Caco-2 (cell line): ENCODE measurements at regions not wholly inside any gene's neighbourhood (a gene's known extent, or its start where the extent isn't known, plus 50 kb on each side); places are given as distances from the start of the nearest gene placed in this dataset.

Source experiments
- BruUV-seq: library from RNA; stranded (reverse); fragments of 400-500 nt; replicated peaks from 2 replicates; lab custom pipeline; 2021; lab: Mats Ljungman, UMichigan
- CTCF ChIA-PET: fragments of 300-600 bp; sonication (Branson Sonifier 250); formaldehyde crosslinking; loops from one replicate; lab custom pipeline; 2022; ENCODE audit warnings: antibody characterized with exemption; lab: Charles Lee
- POLR2A ChIA-PET: fragments of 300-600 bp; sonication (Branson Sonifier 250); formaldehyde crosslinking; loops from one replicate; lab custom pipeline; 2022; ENCODE audit warnings: antibody characterized with exemption; lab: Charles Lee
- DNase-seq, 2 experiments: peaks; one replicate each; pipeline versions ENCODE4 v3.0.0 to v3.0.0-alpha.2; 2020 to 2022
- H3K27me3 ChIP-seq: replicated peaks from 2 replicates; pipeline ENCODE4 v1.6.0; 2011; ENCODE audit warnings: low read length; ENCODE audit not compliant: control insufficient read depth, insufficient read depth
- H3K36me3 ChIP-seq: 2 replicates; pipeline ENCODE4 v1.5.1; 2011; ENCODE audit warnings: low read length; ENCODE audit not compliant: control insufficient read depth, insufficient read depth
- H3K4me1 ChIP-seq: fragments of 250-450 bp; sonication (Bioruptor Pico); 2 replicates; pipeline ENCODE4 v1.5.1; 2020; ENCODE audit warnings: mild to moderate bottlenecking
- H3K4me3 ChIP-seq: 2 replicates; pipeline ENCODE4 v1.5.1; 2011; ENCODE audit warnings: low read depth, mild to moderate bottlenecking, control low read depth, low read length
- H3K9me3 ChIP-seq: fragments of 250-450 bp; sonication (Bioruptor Pico); 2 replicates; pipeline ENCODE4 v1.5.1; 2020; ENCODE audit warnings: mild to moderate bottlenecking, moderate library complexity
- H3K27ac Mint-ChIP-seq: one replicate; pipeline ENCODE4 v1.8.0; 2022; ENCODE audit warnings: mixed read lengths; ENCODE audit not compliant: unreplicated experiment
- H3K27me3 Mint-ChIP-seq: one replicate; pipeline ENCODE4 v1.8.0; 2022; ENCODE audit warnings: mixed read lengths; ENCODE audit not compliant: insufficient read depth, unreplicated experiment
- H3K36me3 Mint-ChIP-seq: one replicate; pipeline ENCODE4 v1.8.0; 2022; ENCODE audit warnings: mild to moderate bottlenecking, mixed read lengths; ENCODE audit not compliant: insufficient read depth, unreplicated experiment
- H3K4me1 Mint-ChIP-seq: one replicate; pipeline ENCODE4 v1.8.0; 2022; ENCODE audit warnings: low read depth, mixed read lengths; ENCODE audit not compliant: unreplicated experiment
- H3K4me3 Mint-ChIP-seq: one replicate; pipeline ENCODE4 v1.8.0; 2022; ENCODE audit warnings: mild to moderate bottlenecking, moderate library complexity, mixed read lengths; ENCODE audit not compliant: unreplicated experiment
- H3K9me3 Mint-ChIP-seq: one replicate; pipeline ENCODE4 v1.8.0; 2022; ENCODE audit warnings: mixed read lengths; ENCODE audit not compliant: unreplicated experiment
- CTCF ChIP-seq, 2 experiments: fragments of 200-600 bp in 1 of 2; IDR thresholded peaks; 1 replicate in 1 of 2; 2 replicates in 1 of 2; pipeline versions ENCODE4 v1.5.1 to v1.8.0; 2011 to 2022; ENCODE audit warnings: antibody characterized with exemption in 1 of 2, control low read depth in 1 of 2, inconsistent platforms in 1 of 2, low read depth in 1 of 2, low read length in 1 of 2, mild to moderate bottlenecking in 1 of 2, moderate library complexity in 1 of 2; ENCODE audit not compliant: insufficient read depth in 1 of 2, severe bottlenecking in 1 of 2, unreplicated experiment in 1 of 2
- intact Hi-C: fragments of 100-400 bp; cut with micrococcal nuclease; formaldehyde crosslinking; loops from one replicate; pipeline ENCODE4 v1.10.0; 2022; ENCODE audit not compliant: unreplicated experiment

- intact Hi-C loops = no loop called here
- no peaks in the 10 kb centered on the region for H3K36me3 ChIP-seq
Observed at GRCh38 chr16:66212428-66212827, 154.1 kb upstream of the CDH5 start.

GRCh38 chr16:66211651-66212050 lies 154.8 kb upstream of the CDH5 start:
- no peaks in the 10 kb centered on the region for H3K9me3 Mint-ChIP-seq
- Histone ChIP-seq H3K4me3 (no peak overlapping the region), H3K27me3 (no peaks in the 10 kb centered on the region; the same call in 1 of the 2 replicates), H3K9me3 (no peaks in the 10 kb centered on the region), H3K36me3 (no peaks in the 10 kb centered on the region), H3K4me1 (no peaks in the 10 kb centered on the region)
- no TSS peak for BruUV-seq
- H3K4me1 Mint-ChIP-seq = no peaks in the 10 kb centered on the region
- intact Hi-C loops = no loop called here
- POLR2A ChIA-PET = no interaction called here
- TF ChIP-seq CTCF (IDR thresholded peaks at IDR 0.05; ENCODE audit: insufficient read depth in 1 of 2, low read depth in 1 of 2, low read length in 1 of 2, severe bottlenecking in 1 of 2, unreplicated experiment in 1 of 2) = no peak
- no peaks in the 10 kb centered on the region for H3K36me3 Mint-ChIP-seq
- H3K4me3 Mint-ChIP-seq = no peak overlapping the region
- H3K27ac Mint-ChIP-seq = no peak overlapping the region
- H3K27me3 Mint-ChIP-seq = peaks cover 40% of the 10 kb centered on the region
- no peak for DNase-seq
- CTCF ChIA-PET = no interaction called here

More at GRCh38 chr16:66212428-66212827, 154.1 kb upstream of the CDH5 start:
- Mint-ChIP-seq H3K4me3 (no peak overlapping the region), H3K27me3 (peaks cover 34% of the 10 kb centered on the region), H3K36me3 (no peaks in the 10 kb centered on the region), H3K9me3 (no peaks in the 10 kb centered on the region), H3K4me1 (no peaks in the 10 kb centered on the region), H3K27ac (no peak overlapping the region)
- Histone ChIP-seq H3K27me3 (no peaks in the 10 kb centered on the region; the same call in 1 of the 2 replicates), H3K4me3 (no peak overlapping the region), H3K4me1 (no peaks in the 10 kb centered on the region), H3K9me3 (no peaks in the 10 kb centered on the region)
- CTCF ChIA-PET = no interaction called here
- POLR2A ChIA-PET = no interaction called here
- BruUV-seq = no TSS peak
- no peak for TF ChIP-seq CTCF (IDR thresholded peaks at IDR 0.05; ENCODE audit: insufficient read depth in 1 of 2, low read depth in 1 of 2, low read length in 1 of 2, severe bottlenecking in 1 of 2, unreplicated experiment in 1 of 2)
- DNase-seq = no peak

GRCh38 chr16:66207883-66208265 lies 158.6 kb upstream of the CDH5 start:
- POLR2A ChIA-PET = no interaction called here
- H3K36me3 Mint-ChIP-seq = no peaks in the 10 kb centered on the region
- no peak for DNase-seq
- H3K9me3 Mint-ChIP-seq = no peaks in the 10 kb centered on the region
- no peak for TF ChIP-seq CTCF (IDR thresholded peaks at IDR 0.05; ENCODE audit: insufficient read depth in 1 of 2, low read depth in 1 of 2, low read length in 1 of 2, severe bottlenecking in 1 of 2, unreplicated experiment in 1 of 2)
- H3K4me1 Mint-ChIP-seq = no peaks in the 10 kb centered on the region
- no peaks in the 10 kb centered on the region for H3K27me3 ChIP-seq
- H3K4me3 Mint-ChIP-seq = no peak overlapping the region
- H3K36me3 ChIP-seq = no peaks in the 10 kb centered on the region
- no peaks in the 10 kb centered on the region for H3K4me1 ChIP-seq
- no peak overlapping the region for H3K27ac Mint-ChIP-seq
- H3K9me3 ChIP-seq = no peaks in the 10 kb centered on the region
- H3K4me3 ChIP-seq = no peak overlapping the region
- CTCF ChIA-PET = no interaction called here
- no TSS peak for BruUV-seq
- intact Hi-C loops = no loop called here
- peaks cover 26% of the 10 kb centered on the region for H3K27me3 Mint-ChIP-seq
